Natural killer cell (primary cell): ENCODE measurements at regions not wholly inside any gene's neighbourhood (a gene's known extent, or its start where the extent isn't known, plus 50 kb on each side); places are given as distances from the start of the nearest gene placed in this dataset.
A peak's percentile ranks its signal among the peaks of the same experiment; 100 is the strongest.

Experiments
- ATAC-seq, 3 donors: fragments of 150-1000 bp in 2 of 3; fragments of 200-7000 bp in 1 of 3; cut with Tn5 transposase; 1 replicate in 1 of 3; 2 replicates in 2 of 3; pipeline ENCODE4 v1.10.0; 2021; ENCODE audit warnings: mild to moderate bottlenecking in 2 of 3, moderate library complexity in 2 of 3
- DNase-seq, 2 donors: peaks; one replicate each; pipeline versions ENCODE4 v3.0.0 to v3.0.0-alpha.2; 2013 to 2021; ENCODE audit warnings: mixed read lengths in 1 of 2
- H3K27ac ChIP-seq: one replicate; pipeline ENCODE4 v1.5.1; 2013; ENCODE audit warnings: mild to moderate bottlenecking, low read length
- H3K27me3 ChIP-seq: one replicate; pipeline ENCODE4 v1.6.1; 2013; ENCODE audit warnings: low read length; ENCODE audit not compliant: control insufficient read depth, insufficient read depth
- H3K36me3 ChIP-seq: one replicate; pipeline ENCODE4 v1.6.1; 2013; ENCODE audit warnings: low read length; ENCODE audit not compliant: control insufficient read depth, insufficient read depth
- H3K4me1 ChIP-seq: one replicate; pipeline ENCODE4 v1.6.1; 2013; ENCODE audit warnings: low read length; ENCODE audit not compliant: control insufficient read depth, insufficient read depth
- H3K4me3 ChIP-seq: one replicate; pipeline ENCODE4 v1.5.1; 2013; ENCODE audit warnings: low read length
- H3K9me3 ChIP-seq: one replicate; pipeline ENCODE4 v1.6.1; 2013; ENCODE audit warnings: low read length; ENCODE audit not compliant: control insufficient read depth, insufficient read depth
- H3K27ac Mint-ChIP-seq, 2 donors: one replicate each; pipeline ENCODE4 v1.8.0; 2022; ENCODE audit warnings: mild to moderate bottlenecking in 2 of 2, mixed read lengths in 2 of 2, moderate library complexity in 1 of 2
- H3K27me3 Mint-ChIP-seq, 2 donors: one replicate each; pipeline ENCODE4 v1.8.0; 2022; ENCODE audit warnings: low read depth in 2 of 2, mixed read lengths in 2 of 2
- H3K36me3 Mint-ChIP-seq: one replicate; pipeline ENCODE4 v1.8.0; 2022; ENCODE audit warnings: mixed read lengths
- H3K4me1 Mint-ChIP-seq, 2 donors: one replicate each; pipeline ENCODE4 v1.8.0; 2022; ENCODE audit warnings: mixed read lengths in 2 of 2
- H3K4me3 Mint-ChIP-seq: one replicate; pipeline ENCODE4 v1.8.0; 2022; ENCODE audit warnings: mild to moderate bottlenecking, moderate library complexity, mixed read lengths
- H3K9me3 Mint-ChIP-seq, 2 donors: one replicate each; pipeline ENCODE4 v1.8.0; 2022; ENCODE audit warnings: mixed read lengths in 2 of 2
- WGBS: methylation state at CpG from one replicate; pipeline ENCODE4 v1.1.7; 2013; ENCODE audit warnings: missing lambda C conversion rate; ENCODE audit not compliant: insufficient coverage; 5-methylcytosine and 5-hydroxymethylcytosine counted together
- intact Hi-C: fragments of 100-400 bp; cut with micrococcal nuclease; formaldehyde crosslinking; loops from one replicate; pipeline ENCODE4 v1.14.2; 2022
- TF ChIP-seq, protein P1 (sequence below): fragments of 200-600 bp; IDR thresholded peaks from one replicate; pipeline ENCODE4 v1.8.0; 2022; ENCODE audit warnings: antibody characterized with exemption

DNA sequence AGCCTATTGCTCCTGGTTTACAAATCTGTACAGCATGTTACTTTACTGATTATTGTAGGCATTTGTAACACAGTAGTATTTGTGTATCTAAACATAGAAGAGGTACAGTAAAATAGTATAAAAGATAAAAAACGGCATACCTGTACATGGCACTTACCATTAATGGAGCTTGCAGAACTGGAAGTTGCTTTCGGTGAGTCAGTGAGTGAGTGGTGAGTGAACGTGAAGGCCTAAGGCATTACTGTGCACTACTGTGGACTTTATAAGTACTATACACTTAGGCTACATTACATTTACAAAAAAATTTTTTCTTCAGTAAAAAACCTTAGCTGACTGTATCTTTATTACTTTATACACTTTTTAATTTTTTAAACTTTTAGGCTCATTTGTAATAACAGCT lies 90.9 kb downstream of the RAP2B start:
- Histone ChIP-seq H3K27me3 (no peaks in the 10 kb centered on the region), H3K4me1 (peaks cover 8% of the 10 kb centered on the region), H3K27ac (no peak overlapping the region), H3K9me3 (no peaks in the 10 kb centered on the region), H3K4me3 (no peak overlapping the region), H3K36me3 (no peaks in the 10 kb centered on the region)
- peaks cover 10% of the 10 kb centered on the region for H3K36me3 Mint-ChIP-seq
- no peaks in the 10 kb centered on the region for H3K27me3 Mint-ChIP-seq
- H3K4me3 Mint-ChIP-seq: no peak overlapping the region
- TF ChIP-seq, protein P1, sequence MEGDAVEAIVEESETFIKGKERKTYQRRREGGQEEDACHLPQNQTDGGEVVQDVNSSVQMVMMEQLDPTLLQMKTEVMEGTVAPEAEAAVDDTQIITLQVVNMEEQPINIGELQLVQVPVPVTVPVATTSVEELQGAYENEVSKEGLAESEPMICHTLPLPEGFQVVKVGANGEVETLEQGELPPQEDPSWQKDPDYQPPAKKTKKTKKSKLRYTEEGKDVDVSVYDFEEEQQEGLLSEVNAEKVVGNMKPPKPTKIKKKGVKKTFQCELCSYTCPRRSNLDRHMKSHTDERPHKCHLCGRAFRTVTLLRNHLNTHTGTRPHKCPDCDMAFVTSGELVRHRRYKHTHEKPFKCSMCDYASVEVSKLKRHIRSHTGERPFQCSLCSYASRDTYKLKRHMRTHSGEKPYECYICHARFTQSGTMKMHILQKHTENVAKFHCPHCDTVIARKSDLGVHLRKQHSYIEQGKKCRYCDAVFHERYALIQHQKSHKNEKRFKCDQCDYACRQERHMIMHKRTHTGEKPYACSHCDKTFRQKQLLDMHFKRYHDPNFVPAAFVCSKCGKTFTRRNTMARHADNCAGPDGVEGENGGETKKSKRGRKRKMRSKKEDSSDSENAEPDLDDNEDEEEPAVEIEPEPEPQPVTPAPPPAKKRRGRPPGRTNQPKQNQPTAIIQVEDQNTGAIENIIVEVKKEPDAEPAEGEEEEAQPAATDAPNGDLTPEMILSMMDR: no peak
- ATAC-seq (no peak), DNase-seq (no peak)
- intact Hi-C loops: no loop called here
- peaks cover 45 to 53% of the 10 kb centered on the region in 2 donors for H3K4me1 Mint-ChIP-seq
- WGBS: 100% methylated on average over 2 of the region's 3 CpGs
- no peaks in the 10 kb centered on the region for H3K9me3 Mint-ChIP-seq
- H3K27ac Mint-ChIP-seq: no peak overlapping the region

DNA sequence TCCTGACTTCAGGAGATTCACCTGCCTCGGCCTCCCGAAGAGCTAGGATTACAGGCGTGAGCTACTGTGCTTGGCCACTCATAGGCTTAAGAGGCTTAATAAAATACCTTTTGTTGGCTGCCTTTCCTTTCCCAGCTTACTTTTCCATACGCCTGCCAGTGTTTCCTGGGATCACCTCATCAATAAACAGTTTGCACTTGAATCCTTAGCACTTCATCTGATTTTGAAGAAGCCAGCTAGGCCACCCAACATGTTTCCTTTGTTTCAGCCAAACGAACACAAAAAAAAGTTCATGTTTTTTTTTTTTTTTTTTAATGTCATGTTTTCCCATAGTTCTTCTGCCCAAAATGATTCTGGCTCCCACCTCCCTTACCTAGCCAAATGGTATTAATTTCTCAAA lies 92.3 kb downstream of the RAP2B start:
- H3K36me3 Mint-ChIP-seq: peaks cover 10% of the 10 kb centered on the region
- H3K27ac Mint-ChIP-seq: no peak overlapping the region
- TF ChIP-seq, protein P1: no peak
- peaks cover 43 to 52% of the 10 kb centered on the region in 2 donors for H3K4me1 Mint-ChIP-seq
- Histone ChIP-seq H3K4me3 (no peak overlapping the region), H3K27ac (no peak overlapping the region), H3K4me1 (no peaks in the 10 kb centered on the region), H3K36me3 (no peaks in the 10 kb centered on the region), H3K27me3 (no peaks in the 10 kb centered on the region), H3K9me3 (no peaks in the 10 kb centered on the region)
- no peak for ATAC-seq
- intact Hi-C loops: no loop called here
- no peaks in the 10 kb centered on the region for H3K27me3 Mint-ChIP-seq
- H3K9me3 Mint-ChIP-seq: no peaks in the 10 kb centered on the region
- DNase-seq: no peak
- H3K4me3 Mint-ChIP-seq: no peak overlapping the region
- WGBS: 95% methylated on average over 5 of the region's 5 CpGs

DNA sequence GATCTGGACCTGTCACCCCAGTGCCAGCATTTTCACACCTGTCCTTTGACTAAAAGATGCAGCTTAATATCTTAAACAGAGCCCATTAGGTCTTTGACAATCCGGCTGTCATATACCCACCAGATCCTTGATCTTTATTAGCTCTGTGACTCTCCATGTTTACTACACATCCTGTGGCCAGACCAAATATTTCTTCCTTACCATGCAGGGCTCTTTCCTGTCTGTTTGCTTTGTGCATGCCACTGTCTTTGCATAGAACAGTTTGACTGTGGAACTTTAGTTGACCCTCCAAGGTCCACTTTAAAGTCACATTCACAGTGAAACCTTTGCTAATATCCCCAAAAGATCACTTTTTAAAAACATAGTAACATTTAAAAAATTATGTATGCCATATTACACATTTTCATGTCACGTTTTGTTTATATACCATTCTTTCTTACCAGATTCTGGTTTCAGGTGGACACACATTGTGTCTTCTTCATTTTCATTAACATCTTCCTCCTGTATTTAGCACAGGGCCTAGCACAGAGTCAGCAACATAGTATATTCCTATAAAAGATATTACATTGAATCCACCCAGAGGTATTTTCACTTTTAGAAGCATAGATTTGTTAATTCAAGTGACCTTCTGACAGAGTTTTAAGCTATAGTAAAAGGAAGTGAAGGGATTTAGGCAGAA lies 95.8 kb downstream of the RAP2B start:
- H3K27me3 Mint-ChIP-seq: no peaks in the 10 kb centered on the region
- Histone ChIP-seq H3K36me3 (no peaks in the 10 kb centered on the region), H3K4me1 (no peaks in the 10 kb centered on the region), H3K27me3 (no peaks in the 10 kb centered on the region), H3K27ac (no peak overlapping the region), H3K4me3 (no peak overlapping the region), H3K9me3 (no peaks in the 10 kb centered on the region)
- no peak overlapping the region for H3K4me3 Mint-ChIP-seq
- DNase-seq (no peak), ATAC-seq (no peak)
- TF ChIP-seq, protein P1: no peak
- H3K27ac Mint-ChIP-seq: peak overlapping the region; percentile 29 to 70
- H3K4me1 Mint-ChIP-seq: peaks cover 27 to 33% of the 10 kb centered on the region in 2 donors
- H3K9me3 Mint-ChIP-seq: no peaks in the 10 kb centered on the region
- WGBS: 91% methylated on average over 2 of the region's 2 CpGs
- intact Hi-C loops: no loop called here
- peaks cover 1% of the 10 kb centered on the region for H3K36me3 Mint-ChIP-seq

DNA sequence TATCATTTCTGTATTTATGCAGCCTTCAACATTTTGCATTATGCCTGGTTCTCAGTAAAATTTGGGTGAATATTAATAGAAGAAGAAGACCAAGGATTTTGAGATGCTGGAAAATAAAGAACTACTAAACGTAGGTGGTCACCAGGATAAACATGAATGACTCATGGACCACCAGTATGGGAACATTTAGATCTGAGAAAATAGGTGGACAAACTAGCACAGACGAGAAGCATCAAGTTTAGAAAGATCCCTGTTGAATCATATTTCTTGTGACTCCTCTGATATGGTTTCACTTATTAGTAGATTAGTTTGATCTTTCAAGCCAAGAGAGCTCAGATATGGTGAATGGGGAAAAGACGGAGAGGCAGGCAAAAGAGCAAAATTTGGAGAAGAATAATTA lies 97.9 kb downstream of the RAP2B start:
- Mint-ChIP-seq H3K36me3 (no peaks in the 10 kb centered on the region), H3K4me3 (no peak overlapping the region), H3K27me3 (no peaks in the 10 kb centered on the region), H3K9me3 (no peaks in the 10 kb centered on the region), H3K4me1 (peaks cover 41 to 43% of the 10 kb centered on the region in 2 donors), H3K27ac (no peak overlapping the region)
- no peaks in the 10 kb centered on the region for H3K9me3 ChIP-seq
- TF ChIP-seq, protein P1: no peak
- DNase-seq (no peak), ATAC-seq (no peak)
- no peak overlapping the region for H3K27ac ChIP-seq
- H3K36me3 ChIP-seq: no peaks in the 10 kb centered on the region
- no peaks in the 10 kb centered on the region for H3K4me1 ChIP-seq
- H3K27me3 ChIP-seq: no peaks in the 10 kb centered on the region
- no peak overlapping the region for H3K4me3 ChIP-seq
- WGBS: 91% methylated on average over 2 of the region's 3 CpGs
- intact Hi-C loops: loop anchor here (10.0 kb wide), 1 partner anchor 55 kb away; no protein-coding TSS in a partner anchor
